T-helper 2 cell treated with Interferon-gamma antibody and Interleukin-4, amounts not matched to agents 100 ng/mL and 5 ng/mL, for 36 hours (primary cell): ENCODE measurements at regions not wholly inside any gene's neighbourhood (a gene's known extent, or its start where the extent isn't known, plus 50 kb on each side); places are given as distances from the start of the nearest gene placed in this dataset.
"Not testable (repeated sequence)": the region's sequence is repeated elsewhere in the genome, so short reads cannot be mapped to it uniquely, and the experiment has no call there.

ENCODE experiments used
- intact Hi-C: fragments of 100-400 bp; cut with micrococcal nuclease; formaldehyde crosslinking; loops from one replicate; pipeline ENCODE4 v1.15.1; 2023

- intact Hi-C loops, result no loop called here
These were observed 241.2 kb downstream of the DNAJB9 start for GRCh38 chr7:108810756-108811385.

- intact Hi-C loops, result no loop called here
These were observed 243.8 kb downstream of the DNAJB9 start for GRCh38 chr7:108813251-108814014.

GRCh38 chr7:108815815-108816214 lies 246.1 kb downstream of the DNAJB9 start:
- intact Hi-C loops, result no loop called here

- intact Hi-C loops, result no loop called here
These were observed 249.1 kb downstream of the DNAJB9 start for GRCh38 chr7:108818742-108819141.

DNA sequence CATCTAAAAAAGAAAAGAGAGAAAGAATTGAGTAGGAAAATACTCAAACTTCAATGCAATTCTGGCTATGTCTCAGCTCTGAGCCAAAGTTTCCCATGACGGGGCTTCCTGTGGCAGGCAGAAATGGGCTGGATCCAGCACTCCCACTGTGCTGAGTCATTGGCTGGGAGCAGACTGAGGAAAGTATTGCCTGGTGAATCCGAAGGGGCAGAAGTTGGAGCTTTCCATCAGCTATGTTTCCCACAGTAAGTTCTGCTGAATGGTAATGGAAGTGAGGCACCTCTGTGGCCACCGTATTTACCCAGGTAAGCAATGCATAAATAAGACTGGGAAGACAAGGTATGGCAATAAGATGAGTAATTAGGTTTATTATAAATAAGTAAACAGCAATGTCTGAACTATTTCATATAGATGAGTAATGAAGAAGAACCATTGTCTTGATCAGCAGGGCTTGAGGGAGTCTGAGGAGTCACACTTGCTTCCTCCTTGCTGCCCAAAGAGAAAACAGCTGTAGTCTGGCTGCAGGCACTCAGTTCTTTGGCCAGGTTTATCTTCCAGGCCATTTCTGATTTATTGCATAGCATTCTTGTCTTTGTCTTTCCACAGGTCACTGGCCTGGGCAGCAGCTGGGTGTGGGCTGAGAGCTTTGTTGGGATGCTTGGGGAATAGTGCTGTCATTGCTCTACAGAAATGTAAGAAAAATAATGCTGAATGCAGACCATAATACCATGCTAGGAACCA lies 255.3 kb downstream of the DNAJB9 start:
- intact Hi-C loops, result no loop called here

- intact Hi-C loops, result no loop called here
These were observed 255.9 kb downstream of the DNAJB9 start for GRCh38 chr7:108825581-108825909.

DNA sequence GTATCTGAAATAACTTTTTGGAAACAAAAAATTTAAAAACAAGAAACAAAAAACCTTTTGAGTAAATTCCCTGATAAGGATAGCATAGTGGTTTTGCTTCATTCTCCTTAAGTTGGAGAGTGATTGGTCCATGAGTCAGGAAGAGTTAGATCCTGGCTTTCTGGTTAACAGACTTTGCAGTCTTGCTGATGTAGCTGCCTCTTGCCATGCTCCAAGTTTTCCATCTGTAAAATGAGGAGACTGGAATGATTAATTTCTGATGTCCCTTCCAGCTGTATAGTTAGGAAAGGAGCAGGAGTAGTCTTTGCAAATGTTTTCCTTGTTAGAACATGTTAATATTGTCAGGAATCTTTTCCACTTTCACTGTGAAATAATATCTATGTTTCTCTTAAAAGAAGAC lies 266.6 kb downstream of the DNAJB9 start:
- intact Hi-C loops, result no loop called here

DNA sequence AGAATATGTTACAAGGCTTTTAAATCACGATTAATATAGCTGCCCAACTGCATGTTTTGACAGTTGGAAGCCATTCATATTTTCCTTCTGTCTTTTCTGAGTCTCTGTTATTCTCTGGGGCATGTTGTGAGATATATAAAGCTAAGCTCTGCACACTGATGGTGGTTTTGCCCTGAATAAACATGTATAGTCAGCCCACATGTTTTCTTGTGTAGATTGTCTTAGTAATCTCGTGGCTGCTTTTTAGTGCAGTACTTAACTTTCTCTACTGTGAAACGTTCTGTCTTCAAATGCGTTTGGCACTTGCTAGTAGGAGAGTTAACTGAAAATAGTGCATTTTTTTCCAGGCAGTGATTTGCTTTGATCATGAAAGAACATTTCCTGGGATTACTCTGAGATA lies 268.5 kb downstream of the DNAJB9 start:
- intact Hi-C loops, result no loop called here

GRCh38 chr7:108839076-108839475 lies 269.4 kb downstream of the DNAJB9 start:
- intact Hi-C loops, result no loop called here

DNA sequence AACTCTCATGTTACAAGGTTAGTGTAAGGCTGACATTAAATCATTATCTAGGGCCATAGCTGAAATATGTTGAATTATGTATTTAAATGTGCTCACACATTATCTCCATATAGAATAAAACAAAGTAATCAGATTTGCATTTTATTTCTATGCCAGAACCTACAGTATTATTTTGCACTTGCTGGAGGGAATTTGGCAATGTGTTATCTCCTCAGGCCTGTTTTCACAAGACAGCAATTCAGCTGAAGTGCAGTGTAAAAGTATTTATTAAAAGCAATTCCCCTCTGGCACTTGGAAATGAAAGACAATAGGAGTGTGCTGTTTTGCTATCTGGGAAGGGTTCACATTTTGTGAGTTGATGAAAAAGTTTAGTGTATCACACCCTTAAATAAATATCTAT lies 276.3 kb downstream of the DNAJB9 start:
- intact Hi-C loops, result no loop called here

GRCh38 chr7:108846471-108846870 lies 276.8 kb downstream of the DNAJB9 start:
- intact Hi-C loops, result no loop called here

- intact Hi-C loops, result no loop called here
These were observed 278.8 kb downstream of the DNAJB9 start for GRCh38 chr7:108848486-108848885.

GRCh38 chr7:108860615-108861014 lies 290.9 kb downstream of the DNAJB9 start:
- intact Hi-C loops, result no loop called here

- intact Hi-C loops, result no loop called here
These were observed 291.4 kb downstream of the DNAJB9 start for GRCh38 chr7:108861071-108861470.

DNA sequence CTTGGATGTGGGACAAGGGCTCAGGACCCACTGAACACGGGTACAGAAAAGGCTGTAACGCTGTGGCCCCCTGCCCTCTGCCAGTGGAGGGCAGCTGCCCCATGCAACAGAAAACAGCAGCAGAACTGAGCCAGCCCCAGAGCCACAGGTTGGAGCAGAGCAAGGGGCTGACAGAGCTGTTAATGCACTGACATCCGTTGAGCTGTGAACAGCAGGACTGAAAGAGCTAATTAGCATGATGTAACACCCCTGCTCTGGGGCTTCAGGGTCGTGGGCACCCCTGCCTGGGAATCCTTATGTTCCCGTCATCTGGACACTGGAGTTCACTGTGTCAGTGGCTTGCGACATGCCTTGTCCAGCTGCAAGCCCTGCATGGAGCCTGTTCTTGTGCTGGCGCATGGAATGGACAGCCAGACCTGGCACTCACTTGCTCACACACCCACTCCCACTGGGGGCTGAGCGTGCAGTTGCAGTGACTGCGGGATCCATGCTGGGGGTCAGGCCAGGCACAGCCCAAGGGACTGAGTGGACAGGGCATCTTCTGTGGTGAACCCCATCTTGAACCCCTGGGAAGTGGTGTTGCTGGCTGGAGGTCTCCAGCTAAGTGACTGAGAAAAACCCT lies 293.7 kb downstream of the DNAJB9 start:
- intact Hi-C loops, result no loop called here

DNA sequence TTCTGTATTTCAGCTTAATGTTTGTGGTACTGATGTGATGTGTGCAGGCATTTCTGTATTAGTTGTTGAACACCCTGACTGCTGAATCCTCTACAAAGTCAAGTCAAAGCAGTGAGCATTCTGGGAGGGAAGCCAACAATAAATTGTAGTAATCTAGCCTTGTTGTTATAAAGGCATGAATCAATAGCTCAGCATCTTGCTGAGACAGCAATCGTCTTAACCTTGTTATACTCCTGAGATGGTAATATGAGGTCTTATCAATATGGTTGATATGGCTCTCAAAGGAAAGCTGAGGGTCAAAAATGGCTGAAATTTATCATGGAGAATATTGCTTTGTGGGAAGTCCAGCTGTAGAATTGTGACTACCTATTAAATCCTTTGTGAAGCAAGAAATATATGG lies 299.4 kb downstream of the DNAJB9 start:
- intact Hi-C loops, result no loop called here

- intact Hi-C loops, result no loop called here
These were observed 305.5 kb downstream of the DNAJB9 start for GRCh38 chr7:108875139-108875538.

DNA sequence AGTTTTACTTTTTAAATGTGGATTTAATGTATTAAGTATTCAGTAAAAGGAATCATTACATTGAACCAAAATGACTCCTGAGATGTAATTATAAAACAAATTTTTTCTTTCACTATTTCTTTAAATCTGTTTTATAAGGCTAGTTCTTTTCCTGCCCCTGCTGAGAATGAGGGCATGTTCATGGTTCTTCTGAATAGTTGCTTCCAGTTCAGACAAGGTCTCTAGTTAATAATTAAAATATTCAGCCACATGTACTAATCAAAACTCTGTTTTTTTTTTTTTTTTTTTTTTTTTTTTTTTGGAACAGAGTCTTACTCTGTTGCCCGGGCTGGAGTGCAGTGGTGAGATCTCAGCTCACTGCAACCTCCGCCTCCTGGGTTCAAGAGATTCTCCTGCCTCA lies 321.2 kb downstream of the DNAJB9 start:
- intact Hi-C loops, result no loop called here

DNA sequence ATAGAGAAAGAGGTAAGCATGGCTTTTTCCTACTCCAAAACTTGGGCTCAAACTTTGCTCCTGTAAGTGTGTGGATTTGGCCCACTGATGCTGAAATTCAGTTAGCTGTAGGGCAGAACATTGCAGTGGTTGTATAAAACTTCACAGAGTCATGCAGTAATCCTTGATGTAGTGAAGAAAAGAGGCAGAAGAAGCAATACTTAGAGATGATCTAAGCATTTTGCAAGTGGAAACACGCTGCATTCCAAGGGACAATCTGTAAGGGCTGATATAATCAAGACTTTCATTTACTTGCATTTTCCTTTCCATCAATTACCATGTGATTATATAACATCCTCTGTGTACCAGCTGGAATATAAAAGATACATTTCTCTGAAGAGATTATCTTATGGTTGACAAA lies 338.8 kb downstream of the DNAJB9 start:
- intact Hi-C loops, result no loop called here

DNA sequence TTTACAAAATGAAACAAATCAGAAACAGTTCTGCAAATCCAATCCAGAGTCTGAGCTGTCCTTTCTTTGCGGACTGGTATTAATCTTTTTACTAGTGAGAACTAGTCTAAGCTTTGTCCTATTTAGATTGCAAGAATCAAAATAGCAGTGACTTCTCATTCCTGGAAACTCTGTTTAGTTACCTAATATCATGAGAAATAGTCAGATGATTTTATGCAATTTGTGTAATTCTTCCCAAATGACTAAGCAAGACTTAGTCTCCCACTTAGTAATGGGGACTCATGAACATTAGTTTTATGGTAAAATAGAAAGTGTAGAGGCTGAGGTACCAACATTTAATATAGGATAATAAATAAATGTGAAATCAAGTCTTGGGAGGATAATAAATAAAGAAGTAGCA lies 341.3 kb downstream of the DNAJB9 start:
- intact Hi-C loops, result no loop called here

DNA sequence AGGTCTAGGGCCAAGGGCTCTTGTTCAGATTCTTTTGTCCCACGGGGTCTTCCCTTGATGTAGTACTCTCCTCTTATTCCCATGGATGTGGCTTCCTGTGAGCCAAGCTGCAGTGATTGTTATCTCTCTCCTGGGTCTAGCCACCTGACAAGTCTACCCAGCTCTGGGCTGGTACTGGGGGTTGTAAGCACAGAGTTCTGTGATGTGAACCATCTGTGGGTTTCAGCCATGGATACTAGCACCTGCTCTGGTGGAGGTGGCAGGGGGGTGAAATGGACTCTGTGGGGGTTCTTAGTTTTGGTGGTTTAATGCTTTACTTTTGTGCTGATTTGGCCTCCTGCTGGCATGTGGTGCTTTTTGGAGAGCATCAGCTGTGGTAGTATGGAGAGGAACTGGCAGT lies 350.8 kb downstream of the DNAJB9 start:
- intact Hi-C loops, result no loop called here

DNA sequence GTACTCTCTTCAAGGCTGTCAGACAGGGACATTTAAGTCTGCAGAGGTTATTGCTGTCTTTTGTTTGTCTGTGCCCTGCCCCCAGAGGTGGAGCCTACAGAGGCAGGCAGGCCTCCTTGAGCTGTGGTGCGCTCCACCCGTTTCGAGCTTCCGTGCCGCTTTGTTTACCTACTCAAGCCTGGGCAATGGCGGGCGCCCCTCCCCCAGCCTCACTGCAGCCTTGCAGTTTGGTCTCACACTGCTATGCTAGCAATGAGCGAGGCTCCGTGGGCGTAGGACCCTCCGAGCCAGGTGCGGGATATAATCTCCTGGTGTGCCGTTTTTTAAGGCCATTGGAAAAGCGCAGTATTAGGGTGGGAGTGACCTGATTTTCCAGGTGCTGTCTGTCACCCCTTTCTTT lies 373.4 kb downstream of the DNAJB9 start:
- intact Hi-C loops, result not testable (repeated sequence)
